ENCODE measurements at regions not wholly inside any gene's neighbourhood (a gene's known extent, or its start where the extent isn't known, plus 50 kb on each side); places are given as distances from the start of the nearest gene placed in this dataset.

DNA sequence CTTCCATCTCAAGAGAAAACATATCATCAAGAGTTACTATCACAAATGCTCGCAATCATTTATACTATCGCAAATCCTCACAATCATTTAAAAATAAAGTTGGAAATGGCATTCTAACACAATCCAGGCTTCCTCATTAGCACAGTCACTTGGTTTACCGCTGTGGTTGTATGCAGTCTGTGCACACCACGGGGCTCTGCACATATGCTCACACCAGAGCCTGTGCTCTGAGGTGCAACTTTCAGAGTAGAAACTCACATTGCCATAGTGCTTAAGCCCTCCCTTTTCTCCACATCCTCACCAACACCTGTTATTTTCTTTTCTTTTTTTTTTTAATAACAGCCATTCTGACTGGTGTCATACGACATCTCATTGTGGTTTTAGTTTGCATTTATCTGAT, 235.6 kb upstream of the KLF6 start:
- DNase-seq (ENCODE audit: low read depth): no peak

- no peak for DNase-seq (ENCODE audit: low read depth)
Measured at GRCh38 chr10:4018054-4018511, 233.1 kb upstream of the KLF6 start.

DNA sequence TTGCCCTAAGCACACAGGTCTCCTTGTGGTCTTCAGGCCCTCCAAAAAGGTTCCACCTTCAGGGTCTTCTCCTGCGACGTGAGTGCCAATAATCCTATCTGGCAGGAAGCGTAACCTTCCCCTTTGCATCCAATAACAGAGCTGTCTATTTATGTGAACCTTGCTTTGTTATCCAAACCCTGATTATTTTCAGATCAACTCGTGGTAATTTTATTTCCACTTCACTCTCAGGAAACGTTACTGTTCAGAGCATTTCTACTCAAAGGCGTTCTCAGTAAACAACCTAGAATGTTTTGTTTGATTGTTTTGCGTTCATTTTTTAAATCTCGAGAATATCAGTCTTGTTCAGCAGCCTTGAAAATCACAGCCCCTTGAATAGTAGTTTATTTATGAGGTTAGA, 232.3 kb upstream of the KLF6 start:
- DNase-seq (ENCODE audit: low read depth): no peak

DNA sequence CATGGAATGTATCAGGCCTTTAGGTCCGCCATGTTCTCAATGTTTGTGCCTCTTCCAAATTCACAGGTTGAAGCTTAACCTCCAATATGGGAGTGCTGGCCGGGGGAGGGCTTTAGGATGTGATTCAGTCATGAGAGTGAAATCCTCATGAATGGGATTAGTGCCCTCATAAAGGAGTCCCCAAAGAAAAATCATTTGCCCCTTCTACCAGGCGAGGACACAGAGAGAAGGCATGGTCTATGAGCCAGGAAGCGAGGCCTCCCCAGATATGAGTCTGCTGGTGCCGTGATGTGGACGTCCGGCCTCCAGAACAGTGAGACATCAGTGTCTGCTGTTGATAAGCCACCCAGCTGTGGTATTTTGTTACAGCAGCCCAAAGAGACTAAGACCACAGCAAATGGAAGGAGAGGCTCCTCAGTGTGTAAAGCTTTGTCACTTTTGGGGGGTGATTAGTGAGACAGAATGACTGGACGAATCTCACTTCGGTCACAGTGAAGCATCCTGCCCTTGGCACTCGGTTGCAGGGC, 231.3 kb upstream of the KLF6 start:
- DNase-seq (ENCODE audit: low read depth): no peak

DNA sequence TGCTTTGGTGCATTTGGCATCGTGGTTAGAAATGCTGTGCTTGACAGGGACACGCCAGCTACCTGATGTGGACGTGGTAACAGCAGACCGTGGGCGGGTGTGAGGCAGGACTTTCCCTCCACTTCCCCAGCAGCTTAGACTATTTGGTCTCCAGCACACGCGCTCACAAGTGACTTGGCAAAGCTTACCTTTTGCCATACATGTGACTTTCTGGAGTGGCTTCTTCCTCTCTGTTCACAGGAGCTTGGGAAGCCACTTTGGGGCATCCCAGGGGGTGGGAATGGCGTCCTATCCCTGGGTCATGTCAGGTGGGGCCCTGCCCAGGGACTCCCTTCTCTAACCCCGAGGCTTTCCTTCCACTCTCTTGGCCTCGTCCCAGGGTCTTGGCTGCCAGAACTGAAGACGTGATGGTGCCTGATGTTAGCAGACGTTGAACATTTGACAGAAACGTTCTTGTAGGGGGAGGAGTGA, 228.7 kb upstream of the KLF6 start:
- DNase-seq (ENCODE audit: low read depth): peak; percentile 46

- DNase-seq (ENCODE audit: low read depth): no peak
Measured at GRCh38 chr10:4012848-4013247, 227.8 kb upstream of the KLF6 start.

DNA sequence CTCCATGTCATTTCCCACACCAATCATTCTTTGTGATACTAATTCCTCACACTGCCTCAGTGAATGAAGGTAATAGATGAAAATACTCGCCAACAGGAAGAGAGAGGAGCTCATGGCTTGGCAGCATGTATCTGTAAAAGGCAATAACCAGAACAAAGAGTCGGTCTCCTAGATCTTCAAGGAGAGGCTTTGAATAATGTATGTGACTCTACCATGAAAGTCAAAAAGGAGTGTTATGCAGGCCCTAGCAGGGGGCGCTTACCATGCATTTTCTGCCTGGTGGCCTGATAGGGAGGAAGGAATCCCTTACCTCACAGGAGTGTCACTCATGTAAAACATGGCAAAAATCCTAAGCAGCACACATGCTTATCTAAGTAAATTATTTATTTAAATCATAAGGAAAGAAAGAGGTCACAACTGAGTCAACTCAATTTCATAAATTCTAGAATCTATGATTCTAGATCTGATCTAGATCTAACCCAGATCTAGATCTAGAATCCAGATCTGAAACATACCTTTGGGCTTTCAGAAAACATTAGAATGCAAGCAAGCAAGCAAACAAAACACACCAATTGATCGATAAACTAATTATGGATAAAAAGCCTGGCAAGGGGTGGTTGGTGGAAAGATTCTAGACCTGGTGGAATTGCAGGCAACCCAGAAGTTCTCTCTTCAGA, 226.3 kb upstream of the KLF6 start:
- no peak for DNase-seq (ENCODE audit: low read depth)

- DNase-seq (ENCODE audit: low read depth): no peak
Measured at GRCh38 chr10:4008676-4009382, 223.8 kb upstream of the KLF6 start.

- no peak for DNase-seq (ENCODE audit: low read depth)
Measured at GRCh38 chr10:4007771-4008170, 222.8 kb upstream of the KLF6 start.

DNA sequence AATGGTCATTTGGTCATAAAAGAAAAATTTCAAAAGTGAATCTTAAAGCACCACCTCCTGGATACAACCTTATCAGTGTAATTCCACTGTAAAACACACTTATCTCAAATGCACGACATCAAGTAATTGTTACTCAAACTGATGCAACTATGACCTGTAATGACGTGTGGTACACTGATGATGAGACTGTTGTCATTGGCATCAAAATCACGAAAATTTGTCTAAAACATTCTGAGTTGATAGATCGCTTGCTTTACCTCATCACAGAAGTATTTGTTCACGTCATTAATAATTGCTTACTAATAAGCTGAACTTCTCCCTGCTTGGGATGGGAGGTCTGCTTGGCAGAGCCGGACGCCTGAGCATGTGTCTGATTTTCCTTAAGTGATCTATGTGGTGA, 221.8 kb upstream of the KLF6 start:
- DNase-seq (ENCODE audit: low read depth): no peak

- no peak for DNase-seq (ENCODE audit: low read depth)
Measured at GRCh38 chr10:4006051-4006450, 221.0 kb upstream of the KLF6 start.

GRCh38 chr10:4004990-4005389, 220.0 kb upstream of the KLF6 start:
- no peak for DNase-seq (ENCODE audit: low read depth)

DNA sequence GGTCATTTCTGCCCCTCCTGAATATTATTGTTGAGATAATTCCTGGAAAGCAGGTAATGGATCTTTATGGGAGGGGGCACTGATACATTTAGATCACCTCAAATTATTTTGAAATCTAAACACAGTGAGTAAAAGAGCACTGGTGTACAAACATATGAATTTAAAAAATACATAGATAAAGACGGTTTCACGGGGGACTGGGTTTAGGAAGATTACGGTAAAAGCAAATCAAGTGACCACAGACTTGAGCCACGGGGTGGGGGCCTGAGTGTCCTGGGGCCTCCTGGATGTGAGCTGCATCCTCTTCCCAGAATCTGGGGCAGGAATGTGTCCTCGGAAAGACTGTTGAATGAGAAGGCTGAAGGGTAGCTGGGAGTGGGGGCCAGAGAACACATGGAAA, 219.1 kb upstream of the KLF6 start:
- no peak for DNase-seq (ENCODE audit: low read depth)

DNA sequence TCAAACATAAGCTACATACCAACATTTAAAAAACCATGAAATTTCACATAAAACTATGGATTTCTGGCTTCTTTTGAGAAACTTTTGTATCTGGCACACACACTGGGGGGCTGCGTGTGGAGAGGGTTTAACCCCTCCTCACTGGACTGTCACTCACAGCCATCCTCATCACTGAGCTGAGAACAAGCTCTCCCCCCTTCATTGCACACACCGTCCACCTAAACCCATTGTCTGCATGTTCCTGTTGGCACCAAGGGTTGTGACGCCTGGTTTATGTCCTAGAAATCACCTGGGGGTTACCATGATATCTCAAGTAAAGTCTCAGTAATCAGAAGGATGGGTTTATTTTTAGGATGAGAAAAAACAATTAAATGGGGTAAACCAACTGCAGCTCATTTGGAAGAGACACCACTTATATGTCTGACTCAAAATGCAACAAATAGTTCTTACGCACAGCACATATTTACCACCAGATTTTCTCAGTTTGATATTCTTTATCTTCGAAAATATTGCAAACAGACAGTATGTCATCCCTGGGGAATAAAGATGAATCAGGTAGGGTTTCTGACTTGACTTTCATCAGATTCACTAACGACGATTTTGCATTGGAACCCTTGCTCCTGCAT, 218.5 kb upstream of the KLF6 start:
- no peak for DNase-seq (ENCODE audit: low read depth)

GRCh38 chr10:4001811-4002210, 216.8 kb upstream of the KLF6 start:
- DNase-seq (ENCODE audit: low read depth): no peak

DNA sequence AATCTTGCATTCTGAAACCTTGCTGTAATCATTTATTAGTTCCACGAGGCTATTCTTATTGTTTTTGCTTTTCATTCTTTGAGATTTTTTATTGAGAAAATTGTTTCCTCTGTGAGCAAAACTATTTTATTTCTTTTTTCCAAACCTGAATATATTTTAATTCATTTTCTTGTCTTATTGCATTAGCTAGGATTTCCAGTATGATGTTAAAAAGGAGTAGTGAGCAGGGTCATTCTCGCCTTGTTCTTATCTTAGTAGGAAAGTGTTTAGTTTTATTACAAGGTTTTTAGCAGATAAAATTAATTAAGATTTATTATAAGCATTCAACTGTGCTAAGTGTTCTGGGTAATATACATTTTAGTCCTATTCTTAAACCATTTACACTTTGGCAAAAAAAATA, 214.6 kb upstream of the KLF6 start:
- no peak for DNase-seq (ENCODE audit: low read depth)

GRCh38 chr10:3996697-3997096, 211.7 kb upstream of the KLF6 start:
- DNase-seq (ENCODE audit: low read depth): no peak

GRCh38 chr10:3995302-3996210, 210.5 kb upstream of the KLF6 start:
- DNase-seq (ENCODE audit: low read depth): no peak

GRCh38 chr10:3992382-3993178, 207.6 kb upstream of the KLF6 start:
- no peak for DNase-seq (ENCODE audit: low read depth)

- DNase-seq (ENCODE audit: low read depth): no peak
Measured at GRCh38 chr10:3990307-3990706, 205.3 kb upstream of the KLF6 start.

Data from activated T-cell treated with anti-CD3 and anti-CD28 coated beads for 48 hours (primary cell).